Stomach (tissue), 4 donors: ENCODE measurements at regions not wholly inside any gene's neighbourhood (a gene's known extent, or its start where the extent isn't known, plus 50 kb on each side); places are given as distances from the start of the nearest gene placed in this dataset.

Experiments
- CTCF ChIP-seq, 7 experiments: fragments of 450-650 bp in 4 of 7; fragments of 200-600 bp in 3 of 7; sonication (generic) in 3 of 7; IDR thresholded peaks; one replicate each; pipeline ENCODE4 v1.5.1; 2016 to 2019; ENCODE audit warnings: antibody characterized with exemption in 7 of 7, control low read depth in 2 of 7, mild to moderate bottlenecking in 1 of 7
- EP300 ChIP-seq: sonication (generic); formaldehyde crosslinking; IDR thresholded peaks from one replicate; pipeline ENCODE4 v1.6.1; 2017; ENCODE audit warnings: antibody characterized with exemption
- POLR2A ChIP-seq, 4 donors: fragments of 450-650 bp; IDR thresholded peaks; one replicate each; pipeline ENCODE4 v1.6.1; 2016; ENCODE audit warnings: antibody characterized with exemption in 4 of 4, control low read depth in 2 of 4, mild to moderate bottlenecking in 1 of 4, moderate library complexity in 1 of 4
- POLR2AphosphoS5 ChIP-seq, 3 donors: sonication (generic); formaldehyde crosslinking; IDR thresholded peaks; one replicate each; pipeline ENCODE4 v1.6.1; 2016; ENCODE audit warnings: antibody characterized with exemption in 3 of 3

GRCh38 chr3:182673336-182673735 is 120.0 kb upstream of the ATP11B start:
- TF ChIP-seq CTCF (IDR thresholded peaks at IDR 0.05) (no peak), EP300 (no peak), POLR2A (IDR thresholded peaks at IDR 0.05) (no peak), POLR2AphosphoS5 (IDR thresholded peaks at IDR 0.05) (no peak)
